HG03066 (cell line): ENCODE measurements at regions not wholly inside any gene's neighbourhood (a gene's known extent, or its start where the extent isn't known, plus 50 kb on each side); places are given as distances from the start of the nearest gene placed in this dataset.
"Not testable (repeated sequence)": the region's sequence is repeated elsewhere in the genome, so short reads cannot be mapped to it uniquely, and the experiment has no call there.

Source experiments
- ATAC-seq: cut with Tn5 transposase; IDR thresholded peaks from one replicate; pipeline ENCODE4 v1.9.1; 2021; ENCODE audit warnings: low read depth; ENCODE audit not compliant: unreplicated experiment

DNA sequence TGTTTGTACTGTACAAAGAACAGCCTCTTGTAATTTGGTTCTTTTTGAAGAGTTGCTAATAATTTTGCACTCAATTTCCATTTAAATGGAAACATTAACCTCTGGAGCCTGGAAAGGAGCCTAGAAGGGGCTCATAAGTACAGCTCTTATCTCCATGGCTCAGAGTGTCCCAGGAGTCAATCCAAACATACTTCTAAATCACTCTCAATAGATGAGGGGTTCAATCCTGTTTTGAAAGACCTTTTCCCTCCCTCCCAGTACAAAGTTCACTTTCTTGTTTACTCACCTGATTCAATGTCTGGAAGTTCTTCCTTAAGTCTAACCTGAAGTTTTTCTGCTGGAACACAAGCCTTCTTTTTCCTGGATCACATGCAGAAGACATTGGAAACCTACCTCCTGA, 273.0 kb upstream of the PLET1 start:
- ATAC-seq: no peak

- no peak for ATAC-seq
Observed at GRCh38 chr11:112534208-112534607, 273.5 kb upstream of the PLET1 start.

DNA sequence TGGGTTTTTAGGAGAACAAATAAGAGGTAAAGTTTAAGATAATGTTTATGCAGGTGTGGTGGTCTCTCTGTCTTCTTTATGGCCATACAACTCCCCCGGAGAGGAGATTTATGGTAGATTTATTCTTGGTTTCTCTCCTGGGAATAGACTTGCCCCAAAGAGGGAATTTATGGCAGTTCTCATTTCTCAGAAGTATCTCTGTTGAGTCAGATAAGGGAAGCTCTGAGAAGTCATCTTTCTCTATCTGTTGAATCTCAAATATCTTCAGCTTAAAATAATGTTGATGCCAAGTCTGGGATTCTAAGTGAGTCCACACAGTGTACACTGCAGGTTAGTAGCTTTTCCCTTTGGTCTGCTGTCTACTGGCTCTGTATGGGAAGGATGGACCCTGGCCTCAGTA, 276.4 kb upstream of the PLET1 start:
- no peak for ATAC-seq

DNA sequence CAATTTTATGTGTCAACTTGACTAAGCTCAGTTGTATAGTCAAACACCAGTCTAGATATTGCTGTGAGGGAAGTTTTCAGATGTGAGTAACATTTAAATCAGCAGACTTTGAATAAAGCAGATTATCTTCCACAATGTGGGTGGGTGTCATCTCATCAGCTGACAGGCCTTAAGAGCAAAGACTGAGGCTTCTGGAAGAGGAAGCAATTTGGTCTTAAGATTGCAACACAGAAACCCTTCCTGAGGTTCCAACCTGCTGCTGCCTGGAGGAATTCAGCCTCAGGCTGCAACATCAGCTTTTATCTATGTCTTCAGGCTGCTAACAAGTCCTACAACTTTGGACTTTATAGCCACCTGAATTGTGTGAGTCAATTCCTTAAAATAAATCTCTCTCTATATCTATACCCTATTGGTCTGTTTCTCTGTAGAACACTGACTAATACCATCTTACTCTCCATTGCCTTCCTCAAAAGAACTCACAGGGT, 277.2 kb upstream of the PLET1 start:
- no peak for ATAC-seq

DNA sequence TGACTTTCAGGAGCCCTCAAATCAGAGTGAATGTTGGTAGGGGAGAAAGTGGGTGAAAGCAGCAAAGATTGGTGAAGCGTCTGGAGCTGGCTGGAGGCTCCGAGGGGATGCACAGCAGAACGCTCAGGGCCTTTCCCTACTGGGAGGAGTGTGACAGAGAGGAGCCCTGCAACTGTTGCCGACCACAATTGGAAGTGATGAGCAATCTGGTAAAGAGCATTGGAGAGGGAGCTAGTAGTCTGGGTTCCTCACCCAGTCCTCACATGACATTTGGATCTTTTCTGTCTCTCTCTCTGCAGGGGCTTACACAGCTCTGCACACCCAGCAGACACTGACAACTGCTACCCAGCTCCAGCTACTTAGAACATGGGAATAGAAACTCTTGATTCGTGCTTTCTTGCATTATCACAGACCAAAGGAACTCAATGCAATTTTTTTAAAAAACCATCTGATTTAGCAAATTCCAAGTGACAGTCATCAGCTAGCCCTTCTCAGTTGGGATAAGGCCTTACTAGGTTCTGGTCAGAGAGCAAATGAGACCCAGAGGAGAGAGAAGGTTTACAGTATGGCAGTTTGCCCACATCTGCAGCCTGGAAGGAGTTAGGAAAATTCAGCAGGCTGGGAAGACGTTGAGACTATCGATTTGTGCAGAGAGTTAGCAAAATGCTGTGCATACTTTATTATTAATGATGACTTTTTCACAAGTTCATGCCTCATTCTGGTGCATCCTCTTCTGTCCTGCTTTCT, 278.0 kb upstream of the PLET1 start:
- no peak for ATAC-seq

GRCh38 chr11:112539281-112539555, 278.6 kb upstream of the PLET1 start:
- not testable (repeated sequence) for ATAC-seq

- no peak for ATAC-seq
Observed at GRCh38 chr11:112539741-112540140, 279.1 kb upstream of the PLET1 start.

- no peak for ATAC-seq
Observed at GRCh38 chr11:112540261-112540660, 279.6 kb upstream of the PLET1 start.

DNA sequence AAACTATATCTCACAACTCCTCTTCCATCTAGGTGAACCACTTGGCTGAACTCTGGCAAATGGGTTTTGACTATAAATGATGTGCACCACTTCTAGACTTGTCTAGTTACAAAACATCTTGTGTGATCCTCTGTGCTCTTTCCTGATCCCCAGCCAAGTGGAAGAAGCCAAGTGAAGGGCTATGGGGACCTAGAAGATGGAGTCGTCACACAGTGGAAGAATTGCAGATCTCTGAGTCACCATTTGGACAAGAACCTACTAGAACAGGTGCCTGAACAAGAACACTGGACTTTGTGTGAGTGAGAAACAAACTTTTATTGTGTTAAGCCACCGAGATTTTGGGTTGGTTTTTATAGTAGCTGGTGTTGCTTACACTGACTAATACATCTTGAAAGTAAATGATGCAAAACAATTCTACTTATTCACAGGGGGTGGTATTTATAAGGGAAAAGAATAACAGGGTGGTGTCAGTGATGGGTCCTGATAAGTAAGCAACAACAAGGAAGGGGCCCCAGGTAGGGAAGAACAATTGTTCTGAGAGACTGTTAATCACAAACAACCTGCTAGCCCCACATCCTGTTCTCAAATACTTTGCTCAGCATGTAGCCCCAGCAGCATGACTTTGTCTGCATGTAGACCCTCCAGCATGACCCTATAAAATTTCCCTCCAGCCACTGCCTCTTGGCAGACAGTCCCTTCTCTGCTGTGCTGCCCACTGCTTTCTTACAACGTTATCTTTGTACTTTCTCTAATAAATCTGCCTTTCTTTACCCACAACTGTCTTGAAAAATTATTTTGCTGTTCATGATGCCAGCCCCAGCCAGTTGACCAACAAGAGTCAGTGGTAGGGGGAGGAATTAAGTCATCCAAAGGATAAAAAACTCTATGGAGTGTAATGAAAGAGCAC, 280.7 kb upstream of the PLET1 start:
- no peak for ATAC-seq

GRCh38 chr11:112542479-112542878, 281.8 kb upstream of the PLET1 start:
- ATAC-seq: no peak

DNA sequence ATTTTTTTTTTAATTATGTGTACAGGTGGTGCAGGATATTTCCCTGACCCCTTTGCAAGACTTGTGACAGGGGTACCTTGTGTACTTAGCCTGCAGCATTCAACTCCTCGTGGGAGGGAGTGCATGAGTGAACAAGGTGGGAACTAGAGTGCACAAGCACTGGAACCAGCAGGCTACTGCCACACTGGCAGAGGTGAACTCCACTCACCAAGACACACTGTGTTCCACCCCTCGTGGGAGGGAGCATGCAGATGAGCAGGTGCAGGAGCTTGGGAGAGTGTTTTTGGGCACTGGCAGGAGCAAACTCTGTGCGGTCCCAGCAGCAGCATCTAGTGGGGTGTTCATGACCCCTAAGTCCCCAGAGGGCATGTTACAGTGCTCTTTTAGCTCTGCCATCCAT, 282.7 kb upstream of the PLET1 start:
- ATAC-seq: no peak

DNA sequence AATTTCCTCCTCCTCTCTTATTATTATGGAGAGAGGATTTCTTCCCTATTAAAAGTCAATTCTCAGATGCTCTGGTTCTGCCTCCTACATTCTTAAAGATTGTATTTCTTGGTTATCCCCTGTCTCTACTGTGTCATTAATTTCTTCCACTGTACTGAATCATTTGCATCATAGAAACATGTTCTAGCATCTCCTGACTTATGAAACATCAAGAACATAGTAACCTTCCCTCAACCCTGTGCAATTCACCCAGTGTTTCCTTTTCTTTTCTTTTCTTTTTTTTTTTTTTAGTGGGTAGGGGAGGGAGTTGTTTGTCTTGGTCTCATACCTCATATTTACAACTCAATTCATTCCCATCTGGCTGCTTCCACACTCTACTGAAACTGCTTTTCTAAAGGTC, 288.0 kb upstream of the PLET1 start:
- ATAC-seq: no peak

DNA sequence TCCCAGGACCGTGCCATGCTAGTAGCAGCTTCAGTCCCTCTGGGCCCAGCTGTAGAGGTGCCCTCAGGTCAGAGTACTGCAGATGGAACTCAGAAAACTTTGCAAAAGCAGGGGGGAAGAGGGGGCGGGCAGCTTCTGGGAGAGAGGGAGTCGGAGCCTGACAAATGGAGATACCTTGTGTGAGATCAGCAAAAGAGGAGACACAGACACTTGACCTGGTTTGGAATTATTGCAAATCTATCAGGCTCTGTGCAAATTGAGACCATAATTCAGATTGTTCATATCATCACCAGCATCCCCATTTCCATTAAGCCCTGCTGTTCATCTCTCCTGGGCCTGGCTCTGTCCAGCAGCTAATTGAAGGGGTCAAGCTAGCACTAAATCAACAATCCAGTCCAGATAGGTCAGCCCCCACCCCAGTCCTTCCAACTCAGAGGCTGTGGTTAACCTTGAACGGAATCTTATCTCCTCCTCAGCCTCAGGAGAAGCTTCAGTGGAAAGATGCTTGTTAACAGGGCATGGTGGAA, 292.6 kb upstream of the PLET1 start:
- no peak for ATAC-seq

GRCh38 chr11:112554586-112554985, 293.9 kb upstream of the PLET1 start:
- no peak for ATAC-seq

GRCh38 chr11:112555491-112556364, 295.1 kb upstream of the PLET1 start:
- ATAC-seq: no peak

DNA sequence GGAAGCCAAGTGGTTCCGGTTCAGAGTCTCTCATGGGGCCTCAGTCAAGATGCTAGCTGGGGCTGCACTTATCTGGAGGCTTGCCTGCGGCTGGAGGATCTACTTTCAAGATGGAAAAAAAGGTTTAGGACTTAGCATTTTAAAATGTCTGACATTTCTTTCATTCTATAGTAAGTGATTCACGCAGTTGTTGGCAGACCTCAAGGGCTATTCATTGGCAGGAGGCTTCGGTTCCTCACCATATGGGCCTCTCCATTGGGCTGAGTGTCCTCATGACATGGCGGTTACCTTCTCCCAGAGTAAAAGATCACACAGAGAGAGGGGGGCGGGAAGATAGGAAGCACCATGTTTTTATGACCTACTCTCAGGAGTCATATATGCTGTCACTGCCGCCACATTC, 298.0 kb upstream of the PLET1 start:
- ATAC-seq: no peak

GRCh38 chr11:112563808-112564207, 303.1 kb upstream of the PLET1 start:
- no peak for ATAC-seq

GRCh38 chr11:112564228-112564955, 303.7 kb upstream of the PLET1 start:
- no peak for ATAC-seq

- ATAC-seq: no peak
Observed at GRCh38 chr11:112565551-112565950, 304.9 kb upstream of the PLET1 start.

DNA sequence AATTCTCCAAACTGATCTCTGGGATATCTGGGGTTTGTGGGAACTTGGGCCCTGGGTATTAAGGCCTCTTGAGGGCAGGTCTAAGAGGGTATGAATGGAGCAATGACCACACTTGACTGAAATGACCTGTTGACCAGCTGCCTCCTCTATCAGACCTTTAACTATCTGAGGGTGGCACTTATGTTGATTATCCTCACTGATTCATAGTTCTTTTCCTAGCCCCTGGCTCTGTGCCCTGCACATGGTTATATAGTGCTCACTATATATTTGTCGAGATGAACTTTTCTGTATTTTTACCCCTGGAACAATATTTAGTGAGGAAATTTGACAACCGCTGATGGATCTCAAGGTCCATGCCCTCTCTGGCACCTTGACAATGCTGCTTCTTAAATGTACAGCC, 305.5 kb upstream of the PLET1 start:
- no peak for ATAC-seq
